HUES48 (cell line): ENCODE measurements at regions not wholly inside any gene's neighbourhood (a gene's known extent, or its start where the extent isn't known, plus 50 kb on each side); places are given as distances from the start of the nearest gene placed in this dataset.
A peak's percentile ranks its signal among the peaks of the same experiment; 100 is the strongest.

Source experiments
- H3K27ac ChIP-seq: one replicate; pipeline ENCODE4 v1.7.0; 2013; ENCODE audit warnings: low read depth, low read length, inconsistent platforms
- H3K27me3 ChIP-seq: 2 replicates; pipeline ENCODE4 v1.6.1; 2013; ENCODE audit warnings: mild to moderate bottlenecking, low read length; ENCODE audit not compliant: control insufficient read depth, insufficient read depth
- H3K36me3 ChIP-seq: 2 replicates; pipeline ENCODE4 v1.6.1; 2013; ENCODE audit warnings: low read length; ENCODE audit not compliant: control insufficient read depth, insufficient read depth
- H3K4me1 ChIP-seq: 2 replicates; pipeline ENCODE4 v1.6.1; 2013; ENCODE audit warnings: mild to moderate bottlenecking, low read length; ENCODE audit not compliant: control insufficient read depth, insufficient read depth
- H3K4me3 ChIP-seq: 2 replicates; pipeline ENCODE4 v1.5.1; 2013; ENCODE audit warnings: mild to moderate bottlenecking, low read depth, low read length
- H3K9ac ChIP-seq: 2 replicates; pipeline ENCODE4 v1.6.1; 2013; ENCODE audit warnings: mild to moderate bottlenecking, low read depth, low read length, moderate library complexity
- H3K9me3 ChIP-seq: 2 replicates; pipeline ENCODE4 v1.6.1; 2013; ENCODE audit warnings: low read length; ENCODE audit not compliant: control insufficient read depth, insufficient read depth

GRCh38 chr4:35364321-35364870, 879.9 kb downstream of the ARAP2 start:
- Histone ChIP-seq H3K4me3 (no peak overlapping the region), H3K36me3 (no peaks in the 10 kb centered on the region), H3K4me1 (peaks cover 8% of the 10 kb centered on the region; the same call in 1 of the 2 replicates)

GRCh38 chr4:35365186-35365585, 879.1 kb downstream of the ARAP2 start:
- Histone ChIP-seq H3K9ac (no peak overlapping the region), H3K9me3 (peaks cover 2% of the 10 kb centered on the region; the same call in 1 of the 2 replicates), H3K27ac (peak overlapping the region; percentile 0), H3K36me3 (no peaks in the 10 kb centered on the region), H3K4me3 (no peak overlapping the region), H3K4me1 (peaks cover 8% of the 10 kb centered on the region; the same call in 1 of the 2 replicates), H3K27me3 (no peaks in the 10 kb centered on the region)

More at GRCh38 chr4:35364321-35364870, 879.9 kb downstream of the ARAP2 start:
- Histone ChIP-seq H3K27me3 (no peaks in the 10 kb centered on the region), H3K9ac (no peak overlapping the region), H3K27ac (peak overlapping the region; percentile 0), H3K9me3 (peaks cover 2% of the 10 kb centered on the region; the same call in 1 of the 2 replicates)

GRCh38 chr4:35399912-35400311, 844.4 kb downstream of the ARAP2 start:
- Histone ChIP-seq H3K36me3 (no peaks in the 10 kb centered on the region), H3K4me1 (0 out of 2 replicates have a peak, but pooled peaks cover 3% of the 10 kb centered on the region), H3K4me3 (no peak overlapping the region), H3K27ac (no peak overlapping the region), H3K27me3 (no peaks in the 10 kb centered on the region), H3K9me3 (no peaks in the 10 kb centered on the region), H3K9ac (no peak overlapping the region)

GRCh38 chr4:35423104-35423503, 821.2 kb downstream of the ARAP2 start:
- H3K36me3 ChIP-seq, result no peaks in the 10 kb centered on the region
- H3K9ac ChIP-seq, result no peak overlapping the region
- no peak overlapping the region for H3K27ac ChIP-seq
- no peak overlapping the region for H3K4me3 ChIP-seq
- no peaks in the 10 kb centered on the region for H3K4me1 ChIP-seq
- no peaks in the 10 kb centered on the region for H3K9me3 ChIP-seq
- H3K27me3 ChIP-seq, result no peaks in the 10 kb centered on the region

- Histone ChIP-seq H3K27me3 (no peaks in the 10 kb centered on the region), H3K27ac (no peak overlapping the region), H3K9me3 (peaks cover 13% of the 10 kb centered on the region), H3K4me3 (no peak overlapping the region), H3K36me3 (no peaks in the 10 kb centered on the region), H3K9ac (no peak overlapping the region), H3K4me1 (no peaks in the 10 kb centered on the region)
Observed at GRCh38 chr4:35447474-35447873, 796.8 kb downstream of the ARAP2 start.

- no peaks in the 10 kb centered on the region for H3K9me3 ChIP-seq
- H3K27ac ChIP-seq, result no peak overlapping the region
- no peaks in the 10 kb centered on the region for H3K36me3 ChIP-seq
- H3K4me1 ChIP-seq, result no peaks in the 10 kb centered on the region
- no peak overlapping the region for H3K9ac ChIP-seq
- no peaks in the 10 kb centered on the region for H3K27me3 ChIP-seq
- no peak overlapping the region for H3K4me3 ChIP-seq
Observed at GRCh38 chr4:35459045-35459444, 785.3 kb downstream of the ARAP2 start.

- H3K4me1 ChIP-seq, result 0 out of 2 replicates have a peak, but pooled peaks cover 8% of the 10 kb centered on the region
- H3K27me3 ChIP-seq, result no peaks in the 10 kb centered on the region
- H3K36me3 ChIP-seq, result no peaks in the 10 kb centered on the region
- H3K4me3 ChIP-seq, result no peak overlapping the region
- no peak overlapping the region for H3K27ac ChIP-seq
- no peak overlapping the region for H3K9ac ChIP-seq
- no peaks in the 10 kb centered on the region for H3K9me3 ChIP-seq
Observed at GRCh38 chr4:35461931-35462659, 782.2 kb downstream of the ARAP2 start.

GRCh38 chr4:35463251-35463952, 780.9 kb downstream of the ARAP2 start:
- H3K9ac ChIP-seq, result no peak overlapping the region
- no peak overlapping the region for H3K27ac ChIP-seq
- 0 out of 2 replicates have a peak, but pooled peaks cover 8% of the 10 kb centered on the region for H3K4me1 ChIP-seq
- H3K9me3 ChIP-seq, result no peaks in the 10 kb centered on the region
- H3K36me3 ChIP-seq, result no peaks in the 10 kb centered on the region
- H3K4me3 ChIP-seq, result no peak overlapping the region
- no peaks in the 10 kb centered on the region for H3K27me3 ChIP-seq

- Histone ChIP-seq H3K36me3 (no peaks in the 10 kb centered on the region), H3K9ac (no peak overlapping the region), H3K9me3 (no peaks in the 10 kb centered on the region), H3K27me3 (no peaks in the 10 kb centered on the region), H3K27ac (no peak overlapping the region), H3K4me3 (no peak overlapping the region), H3K4me1 (0 out of 2 replicates have a peak, but pooled peaks cover 8% of the 10 kb centered on the region)
Observed at GRCh38 chr4:35464964-35465528, 779.3 kb downstream of the ARAP2 start.

GRCh38 chr4:35491093-35491492, 753.2 kb downstream of the ARAP2 start:
- H3K9ac ChIP-seq, result no peak overlapping the region
- H3K4me1 ChIP-seq, result no peaks in the 10 kb centered on the region
- 0 out of 2 replicates have a peak, but pooled peaks cover 2% of the 10 kb centered on the region for H3K9me3 ChIP-seq
- H3K36me3 ChIP-seq, result no peaks in the 10 kb centered on the region
- no peak overlapping the region for H3K4me3 ChIP-seq
- no peak overlapping the region for H3K27ac ChIP-seq
- H3K27me3 ChIP-seq, result no peaks in the 10 kb centered on the region
